IPS-NIHi7 (cell line): ENCODE measurements at regions not wholly inside any gene's neighbourhood (a gene's known extent, or its start where the extent isn't known, plus 50 kb on each side); places are given as distances from the start of the nearest gene placed in this dataset.
"Not testable (repeated sequence)": the region's sequence is repeated elsewhere in the genome, so short reads cannot be mapped to it uniquely, and the experiment has no call there.

ENCODE experiments used
- DNase-seq: peaks from one replicate; pipeline ENCODE4 v3.0.0; 2012; ENCODE audit warnings: mixed read lengths; ENCODE audit errors: extremely low spot score

- DNase-seq, result no peak
These were observed 264.0 kb upstream of the ANO5 start for GRCh38 chr11:21928847-21929246.

GRCh38 chr11:21930408-21930807, 262.5 kb upstream of the ANO5 start:
- DNase-seq, result no peak

- DNase-seq, result no peak
These were observed 261.3 kb upstream of the ANO5 start for GRCh38 chr11:21931436-21932101.

- no peak for DNase-seq
These were observed 259.8 kb upstream of the ANO5 start for GRCh38 chr11:21933095-21933494.

- no peak for DNase-seq
These were observed 248.3 kb upstream of the ANO5 start for GRCh38 chr11:21944577-21944976.

- DNase-seq, result no peak
These were observed 244.0 kb upstream of the ANO5 start for GRCh38 chr11:21948876-21949275.

GRCh38 chr11:21949763-21950413, 243.0 kb upstream of the ANO5 start:
- DNase-seq, result no peak

GRCh38 chr11:21963013-21963412, 229.9 kb upstream of the ANO5 start:
- no peak for DNase-seq

GRCh38 chr11:21965221-21965620, 227.7 kb upstream of the ANO5 start:
- DNase-seq, result no peak

- DNase-seq, result no peak
These were observed 224.2 kb upstream of the ANO5 start for GRCh38 chr11:21968702-21969101.

GRCh38 chr11:21969841-21970240, 223.0 kb upstream of the ANO5 start:
- no peak for DNase-seq

GRCh38 chr11:21975242-21975641, 217.6 kb upstream of the ANO5 start:
- DNase-seq, result no peak

- DNase-seq, result no peak
These were observed 216.7 kb upstream of the ANO5 start for GRCh38 chr11:21976210-21976609.

- DNase-seq, result no peak
These were observed 209.5 kb upstream of the ANO5 start for GRCh38 chr11:21983431-21983830.

- DNase-seq, result no peak
These were observed 206.5 kb upstream of the ANO5 start for GRCh38 chr11:21986361-21986760.

GRCh38 chr11:21987261-21987660, 205.6 kb upstream of the ANO5 start:
- no peak for DNase-seq

- no peak for DNase-seq
These were observed 204.4 kb upstream of the ANO5 start for GRCh38 chr11:21988477-21988876.

- DNase-seq, result not testable (repeated sequence)
These were observed 191.1 kb upstream of the ANO5 start for GRCh38 chr11:22001803-22002202.

- no peak for DNase-seq
These were observed 186.0 kb upstream of the ANO5 start for GRCh38 chr11:22006901-22007300.

- DNase-seq, result no peak
These were observed 161.1 kb upstream of the ANO5 start for GRCh38 chr11:22031791-22032190.

- DNase-seq, result no peak
These were observed 155.4 kb upstream of the ANO5 start for GRCh38 chr11:22037505-22037904.

- DNase-seq, result no peak
These were observed 151.8 kb upstream of the ANO5 start for GRCh38 chr11:22041039-22041438.

GRCh38 chr11:22042081-22042480, 150.8 kb upstream of the ANO5 start:
- no peak for DNase-seq

GRCh38 chr11:22044126-22044525, 148.8 kb upstream of the ANO5 start:
- no peak for DNase-seq
